IMR-90 (cell line): ENCODE measurements at regions not wholly inside any gene's neighbourhood (a gene's known extent, or its start where the extent isn't known, plus 50 kb on each side); places are given as distances from the start of the nearest gene placed in this dataset.

ENCODE experiments used
- CHD1 ChIP-seq: IDR thresholded peaks from 2 replicates; pipeline ENCODE4 v1.6.1; 2012; ENCODE audit warnings: low read depth, low read length, improper control_type of control experiment
- FOS ChIP-seq: fragments of 150-350 bp; IDR thresholded peaks from 2 replicates; pipeline ENCODE4 v1.6.1; 2016; ENCODE audit warnings: low read depth, low read length
- MAFK ChIP-seq: IDR thresholded peaks from 2 replicates; pipeline ENCODE4 v1.6.1; 2012; ENCODE audit warnings: low read depth, low read length, improper control_type of control experiment
- MXI1 ChIP-seq: IDR thresholded peaks from 2 replicates; pipeline ENCODE4 v1.6.1; 2012; ENCODE audit warnings: low read depth, mild to moderate bottlenecking, low read length, moderate library complexity, borderline replicate concordance
- POLR2A ChIP-seq: IDR thresholded peaks from 2 replicates; pipeline ENCODE4 v1.6.1; 2012; ENCODE audit warnings: mild to moderate bottlenecking, low read depth, low read length
- RFX5 ChIP-seq: IDR thresholded peaks from 2 replicates; pipeline ENCODE4 v1.8.0; 2012; ENCODE audit warnings: low read depth, mild to moderate bottlenecking, low read length, moderate library complexity
- SMC3 ChIP-seq: fragments of 150-350 bp; IDR thresholded peaks from 2 replicates; pipeline ENCODE4 v1.6.1; 2016; ENCODE audit warnings: low read depth, mild to moderate bottlenecking, antibody characterized with exemption, low read length, moderate library complexity
- TF ChIP-seq, protein P1 (sequence below): conservative IDR thresholded peaks from 2 replicates; pipeline ENCODE4 v1.5.1; 2012; ENCODE audit warnings: mild to moderate bottlenecking, low read depth, low read length, improper control_type of control experiment
- TF ChIP-seq, protein P2 (sequence below): fragments of 150-350 bp; IDR thresholded peaks from 2 replicates; pipeline ENCODE4 v1.6.1; 2017; ENCODE audit warnings: mild to moderate bottlenecking, antibody characterized with exemption, low read length, low read depth

DNA sequence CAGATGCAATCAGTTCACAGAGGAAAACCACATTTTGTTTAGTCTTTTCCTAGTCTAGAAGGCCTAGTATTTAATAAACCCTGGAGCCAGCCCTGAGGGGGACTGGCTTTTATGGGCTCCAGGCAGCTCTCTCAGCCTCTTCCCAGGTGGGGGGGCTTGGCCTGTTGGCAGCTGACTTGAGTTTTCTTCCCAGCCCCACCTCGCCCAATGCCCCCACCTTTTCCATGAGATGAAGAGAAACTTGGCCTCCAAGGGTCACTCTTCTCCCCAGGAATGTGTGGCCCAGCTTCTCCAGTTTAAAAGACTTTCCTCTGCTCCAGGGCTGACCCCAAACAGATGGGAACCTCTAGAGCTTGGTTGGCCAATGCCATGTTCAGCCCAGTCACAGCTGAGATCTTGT is 196.1 kb downstream of the BMP7 start:
- TF ChIP-seq POLR2A: no peak
- no peak for TF ChIP-seq FOS
- TF ChIP-seq, protein P1, sequence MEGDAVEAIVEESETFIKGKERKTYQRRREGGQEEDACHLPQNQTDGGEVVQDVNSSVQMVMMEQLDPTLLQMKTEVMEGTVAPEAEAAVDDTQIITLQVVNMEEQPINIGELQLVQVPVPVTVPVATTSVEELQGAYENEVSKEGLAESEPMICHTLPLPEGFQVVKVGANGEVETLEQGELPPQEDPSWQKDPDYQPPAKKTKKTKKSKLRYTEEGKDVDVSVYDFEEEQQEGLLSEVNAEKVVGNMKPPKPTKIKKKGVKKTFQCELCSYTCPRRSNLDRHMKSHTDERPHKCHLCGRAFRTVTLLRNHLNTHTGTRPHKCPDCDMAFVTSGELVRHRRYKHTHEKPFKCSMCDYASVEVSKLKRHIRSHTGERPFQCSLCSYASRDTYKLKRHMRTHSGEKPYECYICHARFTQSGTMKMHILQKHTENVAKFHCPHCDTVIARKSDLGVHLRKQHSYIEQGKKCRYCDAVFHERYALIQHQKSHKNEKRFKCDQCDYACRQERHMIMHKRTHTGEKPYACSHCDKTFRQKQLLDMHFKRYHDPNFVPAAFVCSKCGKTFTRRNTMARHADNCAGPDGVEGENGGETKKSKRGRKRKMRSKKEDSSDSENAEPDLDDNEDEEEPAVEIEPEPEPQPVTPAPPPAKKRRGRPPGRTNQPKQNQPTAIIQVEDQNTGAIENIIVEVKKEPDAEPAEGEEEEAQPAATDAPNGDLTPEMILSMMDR: no peak
- no peak for TF ChIP-seq MXI1
- TF ChIP-seq CHD1: no peak
- TF ChIP-seq, protein P2, sequence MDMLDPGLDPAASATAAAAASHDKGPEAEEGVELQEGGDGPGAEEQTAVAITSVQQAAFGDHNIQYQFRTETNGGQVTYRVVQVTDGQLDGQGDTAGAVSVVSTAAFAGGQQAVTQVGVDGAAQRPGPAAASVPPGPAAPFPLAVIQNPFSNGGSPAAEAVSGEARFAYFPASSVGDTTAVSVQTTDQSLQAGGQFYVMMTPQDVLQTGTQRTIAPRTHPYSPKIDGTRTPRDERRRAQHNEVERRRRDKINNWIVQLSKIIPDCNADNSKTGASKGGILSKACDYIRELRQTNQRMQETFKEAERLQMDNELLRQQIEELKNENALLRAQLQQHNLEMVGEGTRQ: no peak
- no peak for TF ChIP-seq MAFK
- TF ChIP-seq SMC3: no peak
- no peak for TF ChIP-seq RFX5
